HG02588 (cell line): ENCODE measurements at regions not wholly inside any gene's neighbourhood (a gene's known extent, or its start where the extent isn't known, plus 50 kb on each side); places are given as distances from the start of the nearest gene placed in this dataset.

Experiments used
- ATAC-seq: cut with Tn5 transposase; IDR thresholded peaks from one replicate; pipeline ENCODE4 v1.9.1; 2021; ENCODE audit warnings: mild to moderate bottlenecking, moderate library complexity; ENCODE audit not compliant: unreplicated experiment

- no peak for ATAC-seq
Measured at GRCh38 chr6:155528335-155528734, 72.7 kb upstream of the NOX3 start.

- no peak for ATAC-seq
Measured at GRCh38 chr6:155527443-155527842, 71.8 kb upstream of the NOX3 start.

GRCh38 chr6:155523821-155524651 is 68.4 kb upstream of the NOX3 start:
- no peak for ATAC-seq

- no peak for ATAC-seq
Measured at GRCh38 chr6:155521719-155522118, 66.1 kb upstream of the NOX3 start.

GRCh38 chr6:155520078-155520477 is 64.4 kb upstream of the NOX3 start:
- ATAC-seq, result no peak

GRCh38 chr6:155519176-155519738 is 63.6 kb upstream of the NOX3 start:
- ATAC-seq, result peak; percentile 58

GRCh38 chr6:155517294-155517693 is 61.7 kb upstream of the NOX3 start:
- ATAC-seq, result no peak

GRCh38 chr6:155510879-155511278 is 55.2 kb upstream of the NOX3 start:
- peak; percentile 67 for ATAC-seq

- ATAC-seq, result no peak
Measured at GRCh38 chr6:155509743-155510475, 54.3 kb upstream of the NOX3 start.

- ATAC-seq, result no peak
Measured at GRCh38 chr6:155505608-155505989, 50.0 kb upstream of the NOX3 start.
